GM23248 (cell line): ENCODE measurements at regions not wholly inside any gene's neighbourhood (a gene's known extent, or its start where the extent isn't known, plus 50 kb on each side); places are given as distances from the start of the nearest gene placed in this dataset.

Experiments
- EZH2 ChIP-seq: fragments of 200-600 bp; sonication (generic); IDR thresholded peaks from 2 replicates; pipeline ENCODE4 v1.6.1; 2018; ENCODE audit warnings: antibody characterized with exemption, mild to moderate bottlenecking; ENCODE audit not compliant: insufficient read depth, poor library complexity, severe bottlenecking
- EZH2phosphoT487 ChIP-seq: fragments of 200-600 bp; sonication (generic); IDR thresholded peaks from 2 replicates; pipeline ENCODE4 v1.6.1; 2018; ENCODE audit warnings: antibody characterized with exemption, moderate library complexity, mild to moderate bottlenecking, low read depth; ENCODE audit not compliant: insufficient read depth

GRCh38 chr2:145137901-145138300 is 618.0 kb upstream of the ZEB2 start:
- no peak for TF ChIP-seq EZH2
- no peak for TF ChIP-seq EZH2phosphoT487
